ENCODE measurements at regions not wholly inside any gene's neighbourhood (a gene's known extent, or its start where the extent isn't known, plus 50 kb on each side); places are given as distances from the start of the nearest gene placed in this dataset.

DNA sequence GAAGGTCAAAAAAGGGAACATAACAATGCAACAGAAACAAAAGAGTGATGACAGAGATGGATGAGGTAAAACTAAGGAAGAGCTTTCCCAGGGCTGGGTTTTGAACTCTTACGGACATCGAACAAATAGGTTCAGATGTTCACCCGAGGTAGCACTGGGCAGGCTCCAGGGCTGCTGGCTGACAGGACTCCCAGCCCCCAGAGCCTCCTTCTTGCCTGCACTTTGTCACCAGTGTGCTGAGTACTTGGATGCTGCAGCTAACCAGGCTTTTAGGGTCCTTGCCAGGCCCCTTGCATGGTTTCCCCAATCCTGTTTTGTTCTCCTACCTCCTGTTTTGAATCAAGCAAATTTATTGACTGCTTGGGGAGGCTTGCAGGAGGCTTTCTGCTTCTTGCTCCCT is 322.9 kb downstream of the DYSF start:
- no peak for TF ChIP-seq EZH2phosphoT487 (IDR thresholded peaks at IDR 0.05; ENCODE audit: low read depth)
- TF ChIP-seq, protein P1, sequence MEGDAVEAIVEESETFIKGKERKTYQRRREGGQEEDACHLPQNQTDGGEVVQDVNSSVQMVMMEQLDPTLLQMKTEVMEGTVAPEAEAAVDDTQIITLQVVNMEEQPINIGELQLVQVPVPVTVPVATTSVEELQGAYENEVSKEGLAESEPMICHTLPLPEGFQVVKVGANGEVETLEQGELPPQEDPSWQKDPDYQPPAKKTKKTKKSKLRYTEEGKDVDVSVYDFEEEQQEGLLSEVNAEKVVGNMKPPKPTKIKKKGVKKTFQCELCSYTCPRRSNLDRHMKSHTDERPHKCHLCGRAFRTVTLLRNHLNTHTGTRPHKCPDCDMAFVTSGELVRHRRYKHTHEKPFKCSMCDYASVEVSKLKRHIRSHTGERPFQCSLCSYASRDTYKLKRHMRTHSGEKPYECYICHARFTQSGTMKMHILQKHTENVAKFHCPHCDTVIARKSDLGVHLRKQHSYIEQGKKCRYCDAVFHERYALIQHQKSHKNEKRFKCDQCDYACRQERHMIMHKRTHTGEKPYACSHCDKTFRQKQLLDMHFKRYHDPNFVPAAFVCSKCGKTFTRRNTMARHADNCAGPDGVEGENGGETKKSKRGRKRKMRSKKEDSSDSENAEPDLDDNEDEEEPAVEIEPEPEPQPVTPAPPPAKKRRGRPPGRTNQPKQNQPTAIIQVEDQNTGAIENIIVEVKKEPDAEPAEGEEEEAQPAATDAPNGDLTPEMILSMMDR (IDR thresholded peaks at IDR 0.05; ENCODE audit: low read depth, low read length), result no peak

DNA sequence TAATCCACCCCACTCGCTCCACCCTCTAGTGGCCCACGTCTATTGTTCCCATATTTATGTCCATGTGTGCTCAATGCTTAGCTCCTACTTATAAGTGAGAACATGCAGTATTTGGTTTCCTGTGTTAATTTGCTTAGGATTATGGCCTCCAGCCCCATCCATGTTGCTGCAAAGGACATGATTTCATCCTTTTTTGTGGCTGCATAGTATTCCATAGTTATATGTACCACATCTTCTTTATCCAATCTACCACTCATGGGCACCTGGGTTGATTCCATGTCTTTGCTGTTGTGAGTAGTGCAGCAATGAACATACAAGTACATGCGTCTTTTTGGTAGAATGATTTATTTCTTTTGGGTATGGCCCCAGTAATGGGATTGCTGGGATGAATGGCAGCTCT is 319.9 kb downstream of the DYSF start:
- Histone ChIP-seq H3K4me3 (ENCODE audit: low read length) (no peak overlapping the region), H3K27ac (ENCODE audit: low read length) (no peak overlapping the region), H3K27me3 (ENCODE audit: low read depth, low read length) (no peaks in the 10 kb centered on the region), H3K4me1 (ENCODE audit: low read length) (no peaks in the 10 kb centered on the region), H3K79me2 (ENCODE audit: low read length) (no peaks in the 10 kb centered on the region), H3K9ac (ENCODE audit: low read length) (no peak overlapping the region), H4K20me1 (ENCODE audit: insufficient read depth, low read length) (no peaks in the 10 kb centered on the region), H3K9me3 (ENCODE audit: insufficient read depth, low read length) (no peaks in the 10 kb centered on the region), H3K4me2 (ENCODE audit: low read length) (no peak overlapping the region), H3K36me3 (replicated peaks; ENCODE audit: low read depth, low read length) (no peaks in the 10 kb centered on the region), H2AFZ (ENCODE audit: low read depth, low read length) (no peak overlapping the region)
- no peak for TF ChIP-seq EZH2phosphoT487 (IDR thresholded peaks at IDR 0.05; ENCODE audit: low read depth)
- TF ChIP-seq, protein P1 (IDR thresholded peaks at IDR 0.05; ENCODE audit: low read depth, low read length), result no peak

More for the DNA sequence above, 322.9 kb downstream of the DYSF start:
- no peaks in the 10 kb centered on the region for H3K36me3 ChIP-seq (replicated peaks; ENCODE audit: low read depth, low read length)
- H3K4me2 ChIP-seq (ENCODE audit: low read length), result no peak overlapping the region
- H4K20me1 ChIP-seq (ENCODE audit: insufficient read depth, low read length), result no peaks in the 10 kb centered on the region
- H3K79me2 ChIP-seq (ENCODE audit: low read length), result no peaks in the 10 kb centered on the region
- no peak overlapping the region for H3K9ac ChIP-seq (ENCODE audit: low read length)
- H3K9me3 ChIP-seq (ENCODE audit: insufficient read depth, low read length), result no peaks in the 10 kb centered on the region
- no peak overlapping the region for H2AFZ ChIP-seq (ENCODE audit: low read depth, low read length)
- no peak overlapping the region for H3K4me3 ChIP-seq (ENCODE audit: low read length)
- H3K27ac ChIP-seq (ENCODE audit: low read length), result no peak overlapping the region
- no peaks in the 10 kb centered on the region for H3K4me1 ChIP-seq (ENCODE audit: low read length)
- peaks cover 5% of the 10 kb centered on the region; the same call in 1 of the 2 replicates for H3K27me3 ChIP-seq (ENCODE audit: low read depth, low read length)

DNA sequence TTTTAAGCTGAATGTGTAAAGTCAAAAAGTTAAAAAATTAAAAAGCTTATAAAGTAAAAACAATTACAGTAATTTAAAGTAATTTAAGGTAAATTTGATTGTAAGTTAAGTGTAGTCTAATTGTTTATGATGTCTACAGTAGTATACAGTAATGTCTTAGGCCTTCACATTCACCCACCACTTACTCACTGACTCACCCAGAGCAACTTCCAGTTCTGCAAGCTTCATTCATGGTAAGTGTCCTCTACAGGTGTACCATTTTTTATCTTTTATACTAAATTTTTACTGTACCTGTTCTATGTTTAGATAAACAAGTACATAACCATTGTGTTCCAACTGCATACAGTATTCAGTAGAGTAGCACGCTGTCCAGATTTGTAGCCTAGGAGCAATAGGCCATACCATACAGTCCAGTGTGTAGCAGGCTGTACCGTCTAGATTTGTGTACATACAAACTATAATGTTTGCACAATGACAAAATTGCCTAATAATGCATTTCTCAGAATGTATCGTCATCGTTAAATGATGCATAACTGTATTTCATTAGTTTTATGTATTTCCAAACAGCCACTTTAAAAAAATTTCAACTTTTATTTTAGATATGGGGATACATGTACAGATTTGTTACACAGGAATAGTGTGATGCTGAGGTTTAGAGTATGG is 319.3 kb downstream of the DYSF start:
- no peaks in the 10 kb centered on the region for H4K20me1 ChIP-seq (ENCODE audit: insufficient read depth, low read length)
- H3K4me3 ChIP-seq (ENCODE audit: low read length), result no peak overlapping the region
- no peak overlapping the region for H3K4me2 ChIP-seq (ENCODE audit: low read length)
- H3K9ac ChIP-seq (ENCODE audit: low read length), result no peak overlapping the region
- no peaks in the 10 kb centered on the region for H3K36me3 ChIP-seq (replicated peaks; ENCODE audit: low read depth, low read length)
- H2AFZ ChIP-seq (ENCODE audit: low read depth, low read length), result no peak overlapping the region
- H3K9me3 ChIP-seq (ENCODE audit: insufficient read depth, low read length), result no peaks in the 10 kb centered on the region
- H3K4me1 ChIP-seq (ENCODE audit: low read length), result no peaks in the 10 kb centered on the region
- no peak overlapping the region for H3K27ac ChIP-seq (ENCODE audit: low read length)
- no peak for TF ChIP-seq EZH2phosphoT487 (IDR thresholded peaks at IDR 0.05; ENCODE audit: low read depth)
- TF ChIP-seq, protein P1 (IDR thresholded peaks at IDR 0.05; ENCODE audit: low read depth, low read length), result no peak
- no peaks in the 10 kb centered on the region for H3K79me2 ChIP-seq (ENCODE audit: low read length)
- H3K27me3 ChIP-seq (ENCODE audit: low read depth, low read length), result no peaks in the 10 kb centered on the region

DNA sequence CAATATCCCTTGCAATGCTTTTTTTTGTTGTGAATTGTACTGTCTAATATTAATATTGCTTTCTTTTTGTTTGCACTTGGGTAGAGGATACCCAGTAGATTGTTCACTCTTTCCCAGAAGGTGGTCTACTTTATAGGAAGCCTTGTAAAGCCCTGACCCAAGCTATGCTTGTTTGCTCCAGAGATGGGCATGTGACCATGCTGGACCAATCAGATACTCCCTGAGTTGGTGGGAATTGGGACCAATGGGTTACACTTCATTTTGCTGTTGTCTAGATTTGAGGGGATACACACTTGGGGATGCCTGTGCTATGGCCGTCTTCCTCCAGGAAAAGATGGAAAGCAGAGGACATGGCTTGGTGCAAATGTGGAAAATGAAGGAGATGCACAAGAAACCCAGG is 314.3 kb downstream of the DYSF start:
- H3K4me3 ChIP-seq (ENCODE audit: low read length), result no peak overlapping the region
- H3K9ac ChIP-seq (ENCODE audit: low read length), result no peak overlapping the region

More for the DNA sequence above, 314.3 kb downstream of the DYSF start:
- Histone ChIP-seq H3K27me3 (ENCODE audit: low read depth, low read length) (peaks cover 5% of the 10 kb centered on the region; the same call in 1 of the 2 replicates), H3K79me2 (ENCODE audit: low read length) (no peaks in the 10 kb centered on the region), H3K27ac (ENCODE audit: low read length) (no peak overlapping the region), H2AFZ (ENCODE audit: low read depth, low read length) (no peak overlapping the region), H3K4me2 (ENCODE audit: low read length) (no peak overlapping the region), H4K20me1 (ENCODE audit: insufficient read depth, low read length) (no peaks in the 10 kb centered on the region), H3K9me3 (ENCODE audit: insufficient read depth, low read length) (no peaks in the 10 kb centered on the region), H3K36me3 (replicated peaks; ENCODE audit: low read depth, low read length) (no peaks in the 10 kb centered on the region), H3K4me1 (ENCODE audit: low read length) (no peaks in the 10 kb centered on the region)
- TF ChIP-seq, protein P1 (IDR thresholded peaks at IDR 0.05; ENCODE audit: low read depth, low read length), result no peak
- no peak for TF ChIP-seq EZH2phosphoT487 (IDR thresholded peaks at IDR 0.05; ENCODE audit: low read depth)
